Progenitor cell of endocrine pancreas (in vitro differentiated cells): ENCODE measurements at regions not wholly inside any gene's neighbourhood (a gene's known extent, or its start where the extent isn't known, plus 50 kb on each side); places are given as distances from the start of the nearest gene placed in this dataset.

ENCODE experiments used
- DNase-seq: peaks from one replicate; pipeline ENCODE4 v3.0.0; 2021; ENCODE audit warnings: low spot score; ENCODE audit not compliant: unreplicated experiment
- H3K27ac Mint-ChIP-seq: 2 replicates; pipeline ENCODE4 v1.8.0; 2021; ENCODE audit warnings: mild to moderate bottlenecking, moderate library complexity, mixed read lengths
- H3K27me3 Mint-ChIP-seq: 2 replicates; pipeline ENCODE4 v1.8.0; 2021; ENCODE audit warnings: mixed read lengths
- H3K36me3 Mint-ChIP-seq: 2 replicates; pipeline ENCODE4 v1.8.0; 2022; ENCODE audit warnings: mixed read lengths; ENCODE audit not compliant: insufficient read depth
- H3K4me1 Mint-ChIP-seq: 2 replicates; pipeline ENCODE4 v1.8.0; 2021; ENCODE audit warnings: low read depth, mixed read lengths
- H3K4me3 Mint-ChIP-seq: 2 replicates; pipeline ENCODE4 v1.8.0; 2021; ENCODE audit warnings: low read depth, mild to moderate bottlenecking, moderate library complexity, mixed read lengths
- H3K9me3 Mint-ChIP-seq: 2 replicates; pipeline ENCODE4 v1.8.0; 2021; ENCODE audit warnings: low read depth, mixed read lengths
- CTCF ChIP-seq: fragments of 200-600 bp; sonication (generic); IDR thresholded peaks from one replicate; pipeline ENCODE4 v1.5.0; 2021; ENCODE audit warnings: antibody characterized with exemption, mild to moderate bottlenecking; ENCODE audit not compliant: unreplicated experiment

- no peaks in the 10 kb centered on the region for H3K36me3 Mint-ChIP-seq
- no peak overlapping the region for H3K4me3 Mint-ChIP-seq
- no peak for TF ChIP-seq CTCF
- DNase-seq, result no peak
- H3K27me3 Mint-ChIP-seq, result no peaks in the 10 kb centered on the region
- H3K27ac Mint-ChIP-seq, result no peak overlapping the region
- H3K4me1 Mint-ChIP-seq, result no peaks in the 10 kb centered on the region
- H3K9me3 Mint-ChIP-seq, result peaks cover 13% of the 10 kb centered on the region
Measured at GRCh38 chr3:22627993-22628499, 575.1 kb upstream of the UBE2E2 start.

- H3K27me3 Mint-ChIP-seq, result no peaks in the 10 kb centered on the region
- H3K9me3 Mint-ChIP-seq, result no peaks in the 10 kb centered on the region
- H3K36me3 Mint-ChIP-seq, result no peaks in the 10 kb centered on the region
- no peaks in the 10 kb centered on the region for H3K4me1 Mint-ChIP-seq
- no peak for TF ChIP-seq CTCF
- no peak overlapping the region for H3K4me3 Mint-ChIP-seq
- H3K27ac Mint-ChIP-seq, result no peak overlapping the region
- no peak for DNase-seq
Measured at GRCh38 chr3:22632536-22632935, 570.6 kb upstream of the UBE2E2 start.

- Mint-ChIP-seq H3K9me3 (no peaks in the 10 kb centered on the region), H3K36me3 (no peaks in the 10 kb centered on the region), H3K27me3 (no peaks in the 10 kb centered on the region), H3K4me3 (no peak overlapping the region), H3K27ac (no peak overlapping the region), H3K4me1 (no peaks in the 10 kb centered on the region)
- no peak for TF ChIP-seq CTCF
- DNase-seq, result no peak
Measured at GRCh38 chr3:22634433-22634832, 568.7 kb upstream of the UBE2E2 start.

GRCh38 chr3:22659651-22660475 lies 543.3 kb upstream of the UBE2E2 start:
- no peak for TF ChIP-seq CTCF
- no peak for DNase-seq
- Mint-ChIP-seq H3K27ac (no peak overlapping the region), H3K27me3 (no peaks in the 10 kb centered on the region), H3K4me3 (no peak overlapping the region), H3K4me1 (no peaks in the 10 kb centered on the region), H3K36me3 (no peaks in the 10 kb centered on the region), H3K9me3 (no peaks in the 10 kb centered on the region)

- Mint-ChIP-seq H3K4me3 (no peak overlapping the region), H3K27me3 (no peaks in the 10 kb centered on the region), H3K36me3 (no peaks in the 10 kb centered on the region), H3K9me3 (no peaks in the 10 kb centered on the region), H3K4me1 (no peaks in the 10 kb centered on the region), H3K27ac (no peak overlapping the region)
- no peak for TF ChIP-seq CTCF
- DNase-seq, result no peak
Measured at GRCh38 chr3:22660606-22661005, 542.5 kb upstream of the UBE2E2 start.
